ACHN (cell line): ENCODE measurements at regions not wholly inside any gene's neighbourhood (a gene's known extent, or its start where the extent isn't known, plus 50 kb on each side); places are given as distances from the start of the nearest gene placed in this dataset.

Experiments used
- DNase-seq: peaks from one replicate; pipeline ENCODE4 v3.0.0-alpha.2; 2015
- in situ Hi-C: cut with HindIII; loops from 2 replicates; pipeline ENCODE4 v1.10.0; 2017; ENCODE audit warnings: low sequenced_read_pairs, low pct_ligation_motif_present, low pct_unique_long_range_greater_than_20kb

DNA sequence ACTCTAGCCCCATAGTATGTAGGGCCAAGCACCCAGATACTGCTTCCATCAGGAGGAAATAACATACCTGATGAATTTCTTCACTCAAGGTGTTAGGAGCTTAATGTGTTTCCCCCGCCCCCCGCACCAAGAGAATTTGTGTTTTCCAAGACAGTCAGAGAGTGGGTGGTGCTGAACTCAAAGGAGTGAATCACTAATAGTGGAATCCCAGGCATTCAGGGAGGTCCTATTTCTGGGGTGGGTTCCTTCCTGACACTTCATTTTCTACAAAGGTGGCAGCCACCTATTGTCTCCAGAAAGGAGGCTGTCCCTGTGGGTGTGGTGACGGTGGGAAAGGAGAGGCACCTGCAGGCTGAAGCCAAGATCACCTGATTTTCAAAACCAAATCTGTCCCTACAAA is 50.8 kb upstream of the ELF5 start:
- no peak for DNase-seq
- in situ Hi-C loops, result no loop called here

DNA sequence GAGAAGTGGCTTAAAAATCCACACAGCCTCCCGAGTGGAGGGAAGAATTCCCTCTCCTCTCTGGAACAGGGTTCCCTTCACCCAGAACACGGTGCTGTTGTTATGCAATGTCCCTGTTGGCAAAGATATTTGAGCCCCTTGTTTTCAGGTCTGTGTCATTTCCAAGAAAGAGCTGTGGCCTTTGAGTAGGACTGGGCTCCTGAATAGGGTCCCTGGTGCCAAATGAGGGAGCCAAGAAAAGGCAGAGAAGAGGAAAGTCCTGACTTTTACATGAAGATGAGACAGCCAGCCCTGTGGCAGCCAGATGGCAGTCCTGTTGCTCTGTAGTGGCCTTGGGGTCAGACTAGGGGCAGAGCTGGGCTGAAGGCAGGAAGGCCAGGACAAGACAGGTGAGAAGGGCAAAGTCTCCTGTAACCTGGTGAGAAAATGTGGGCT is 51.2 kb upstream of the ELF5 start:
- in situ Hi-C loops, result no loop called here
- no peak for DNase-seq

DNA sequence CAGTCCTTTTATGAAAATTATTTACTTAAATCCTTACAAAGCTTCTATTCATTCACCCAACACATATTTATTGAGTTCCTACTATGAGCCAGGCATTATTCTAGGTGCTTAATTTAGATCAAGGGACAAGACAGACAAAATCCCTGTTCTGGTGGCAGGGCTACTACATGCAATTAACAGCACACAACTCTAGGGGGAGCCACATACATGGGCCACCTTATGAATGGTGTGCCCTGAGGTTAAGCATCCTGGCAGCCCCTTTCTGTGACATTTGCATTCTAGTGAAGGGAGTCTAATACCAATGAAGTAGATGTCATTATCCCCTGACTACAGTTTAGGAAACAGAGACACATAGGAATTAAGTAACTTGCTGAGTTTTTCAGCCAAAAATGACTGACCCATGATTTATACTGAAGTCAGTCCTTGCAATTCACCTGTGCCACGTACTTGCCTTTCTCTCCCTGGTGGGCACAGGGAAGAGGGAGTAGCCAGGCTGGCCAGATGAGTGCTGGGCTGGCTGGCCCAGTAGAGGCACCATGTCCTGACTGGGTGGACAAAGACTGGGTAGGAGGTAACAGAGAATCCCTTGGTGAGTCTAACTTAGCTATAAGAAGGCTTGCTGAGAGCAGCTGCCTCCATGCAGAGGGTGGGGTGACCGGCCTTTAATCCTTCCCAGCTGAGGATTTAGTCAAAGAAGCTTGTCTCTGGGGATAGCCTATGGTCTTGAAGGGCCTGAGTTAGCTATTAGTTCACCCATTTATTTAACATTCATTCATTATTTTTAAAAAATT is 52.0 kb upstream of the ELF5 start:
- in situ Hi-C loops, result no loop called here
- peak; percentile 17 for DNase-seq

DNA sequence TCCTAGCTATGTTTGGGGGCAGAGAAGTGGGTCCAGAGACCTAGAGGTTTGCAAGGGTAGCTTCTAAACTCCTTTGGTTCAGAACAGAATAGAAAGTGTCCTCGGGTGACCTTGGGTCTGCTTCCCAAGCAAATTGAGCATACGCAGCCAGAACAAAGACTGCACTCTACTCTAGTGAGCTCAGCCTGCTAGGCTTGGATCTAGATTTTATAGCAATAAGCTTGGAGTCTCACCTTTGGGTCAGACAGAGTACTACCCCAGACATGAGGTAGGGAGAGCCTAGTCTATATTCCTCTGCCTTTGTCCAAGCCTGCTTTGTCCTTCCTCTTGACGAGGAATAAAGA is 52.6 kb upstream of the ELF5 start:
- in situ Hi-C loops, result no loop called here
- no peak for DNase-seq

DNA sequence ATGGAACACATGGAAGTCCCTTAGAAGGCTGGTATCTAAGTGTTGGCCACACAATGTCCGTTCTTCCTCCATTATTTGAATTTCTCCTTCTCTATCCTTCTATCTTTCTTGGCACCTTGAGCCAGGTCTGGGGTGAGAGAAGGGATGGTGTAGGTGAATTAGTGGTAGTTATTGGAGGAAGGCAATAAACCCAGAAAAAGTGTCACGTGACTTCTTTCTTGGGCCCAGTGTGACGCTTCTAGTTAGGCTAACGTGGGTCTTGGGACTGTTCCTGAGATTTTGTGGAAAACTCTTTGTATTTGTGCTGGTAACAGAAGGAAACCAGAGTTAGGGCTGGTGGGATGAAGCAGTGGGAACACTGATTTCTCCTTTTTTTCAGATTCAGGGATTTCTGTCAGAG is 53.1 kb upstream of the ELF5 start:
- in situ Hi-C loops, result no loop called here
- no peak for DNase-seq

DNA sequence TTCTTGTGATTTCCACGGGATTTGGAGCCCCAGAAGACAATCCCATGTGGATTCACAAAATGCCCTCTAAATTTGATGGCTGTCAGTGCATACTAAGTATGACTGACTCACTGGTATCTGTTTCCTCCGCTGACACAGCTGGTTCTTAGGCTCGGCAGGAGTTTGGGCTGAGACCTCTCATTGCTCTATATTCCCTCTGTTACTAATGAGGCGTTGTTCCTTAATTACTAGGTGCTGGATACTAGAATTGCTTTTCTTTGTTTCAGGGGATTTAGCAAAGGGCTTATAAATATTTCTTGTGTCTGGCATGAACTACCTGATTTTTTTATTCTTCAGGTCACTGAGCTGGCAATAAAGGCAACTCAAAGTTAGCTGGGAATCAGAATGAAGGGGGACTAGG is 53.2 kb upstream of the EHF start:
- in situ Hi-C loops, result no loop called here
- no peak for DNase-seq

DNA sequence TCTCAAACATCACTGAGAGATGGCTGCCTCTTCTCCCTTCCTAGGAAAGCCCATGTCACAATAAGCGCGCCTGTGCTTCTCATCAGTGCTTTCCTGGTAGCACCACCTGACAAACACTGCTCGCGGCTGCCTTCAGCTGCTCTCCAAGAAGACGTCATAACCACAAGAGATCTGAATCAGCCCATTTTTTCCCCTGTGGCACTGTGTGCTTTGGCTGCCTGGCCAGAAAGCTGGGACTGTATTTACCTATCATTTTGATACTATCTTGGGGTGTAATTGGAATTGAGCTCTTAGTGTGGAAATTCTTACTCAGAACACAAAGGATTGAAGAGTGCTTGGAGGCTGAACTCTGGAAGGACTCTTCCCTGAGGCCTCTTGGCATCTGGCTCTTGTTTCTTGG is 50.3 kb upstream of the EHF start:
- DNase-seq, result no peak
- in situ Hi-C loops, result no loop called here
